DND-41 (cell line): ENCODE measurements at regions not wholly inside any gene's neighbourhood (a gene's known extent, or its start where the extent isn't known, plus 50 kb on each side); places are given as distances from the start of the nearest gene placed in this dataset.

Experiments used
- ATAC-seq: fragments of 200-7000 bp; cut with Tn5 transposase; 3 replicates; pipeline ENCODE4 v1.9.1; 2021; ENCODE audit warnings: low read depth; ENCODE audit not compliant: insufficient read depth
- DNase-seq: peaks from one replicate; pipeline ENCODE4 v3.0.0-alpha.2; 2020
- H2AFZ ChIP-seq: 2 replicates; pipeline ENCODE4 v1.6.0; 2012; ENCODE audit warnings: low read depth, low read length
- H3K27ac ChIP-seq: 2 replicates; pipeline ENCODE4 v1.5.1; 2012; ENCODE audit warnings: low read length, inconsistent platforms
- H3K27me3 ChIP-seq: fragments of 200-600 bp; sonication (generic); 2 replicates; pipeline ENCODE4 v1.6.0; 2012; ENCODE audit warnings: low read length, mild to moderate bottlenecking, inconsistent platforms; ENCODE audit not compliant: insufficient read depth, poor library complexity
- H3K36me3 ChIP-seq: 2 replicates; pipeline ENCODE4 v1.5.1; 2012; ENCODE audit warnings: low read length, inconsistent platforms; ENCODE audit not compliant: insufficient read depth
- H3K4me1 ChIP-seq: 2 replicates; pipeline ENCODE4 v1.5.1; 2012; ENCODE audit warnings: mild to moderate bottlenecking, low read length; ENCODE audit not compliant: insufficient read depth
- H3K4me2 ChIP-seq: 2 replicates; pipeline ENCODE4 v1.6.0; 2012; ENCODE audit warnings: mild to moderate bottlenecking, moderate library complexity, low read length, inconsistent platforms; ENCODE audit not compliant: insufficient read depth
- H3K4me3 ChIP-seq, 2 experiments: fragments of 200-600 bp in 1 of 2; shearing (Covaris generic) in 1 of 2; 2 replicates each; pipeline ENCODE4 v1.5.1; 2012 to 2016; ENCODE audit warnings: inconsistent platforms in 2 of 2, low read length in 2 of 2, mild to moderate bottlenecking in 2 of 2, low read depth in 1 of 2, moderate library complexity in 1 of 2
- H3K79me2 ChIP-seq: 2 replicates; pipeline ENCODE4 v1.6.0; 2012; ENCODE audit warnings: low read length, inconsistent platforms; ENCODE audit not compliant: insufficient read depth
- H3K9ac ChIP-seq: 2 replicates; pipeline ENCODE4 v1.6.0; 2012; ENCODE audit warnings: low read depth, mild to moderate bottlenecking, inconsistent platforms, low read length, moderate library complexity
- H3K9me3 ChIP-seq: 2 replicates; pipeline ENCODE4 v1.5.1; 2012; ENCODE audit warnings: low read length, moderate library complexity, mild to moderate bottlenecking, inconsistent platforms; ENCODE audit not compliant: insufficient read depth, severe bottlenecking
- H4K20me1 ChIP-seq: 2 replicates; pipeline ENCODE4 v1.6.0; 2012; ENCODE audit warnings: low read length; ENCODE audit not compliant: insufficient read depth
- EZH2 ChIP-seq: IDR thresholded peaks from 3 replicates; pipeline ENCODE4 v1.6.1; 2012; ENCODE audit warnings: borderline replicate concordance, low read depth, mild to moderate bottlenecking, moderate library complexity, low read length, inconsistent platforms; ENCODE audit not compliant: severe bottlenecking
- TF ChIP-seq, protein P1 (sequence below): IDR thresholded peaks from 2 replicates; pipeline ENCODE4 v1.5.1; 2012; ENCODE audit warnings: borderline replicate concordance, low read length, moderate library complexity, mild to moderate bottlenecking; ENCODE audit not compliant: poor library complexity, severe bottlenecking; ENCODE audit errors: extremely low read depth

DNA sequence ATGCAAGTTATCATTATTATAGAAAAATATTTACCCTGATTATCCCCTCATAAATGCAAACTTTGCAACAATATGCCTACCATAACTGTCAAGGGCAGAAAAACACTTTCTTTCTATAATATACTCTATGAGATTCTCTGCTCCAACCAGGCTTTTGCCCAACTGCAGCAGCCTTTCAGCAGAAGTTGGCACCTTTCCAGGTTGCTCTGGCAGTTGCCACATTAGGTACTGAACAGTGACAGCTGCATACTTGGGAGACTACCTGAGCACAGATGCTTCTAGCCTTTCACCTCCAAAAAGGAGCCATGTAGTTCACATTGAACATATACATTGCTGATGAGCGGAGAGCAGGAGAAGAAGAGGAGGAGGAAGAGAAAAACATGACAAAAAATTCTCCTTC, 69.5 kb upstream of the BRWD3 start:
- DNase-seq: no peak
- no peak overlapping the region for H3K4me3 ChIP-seq

DNA sequence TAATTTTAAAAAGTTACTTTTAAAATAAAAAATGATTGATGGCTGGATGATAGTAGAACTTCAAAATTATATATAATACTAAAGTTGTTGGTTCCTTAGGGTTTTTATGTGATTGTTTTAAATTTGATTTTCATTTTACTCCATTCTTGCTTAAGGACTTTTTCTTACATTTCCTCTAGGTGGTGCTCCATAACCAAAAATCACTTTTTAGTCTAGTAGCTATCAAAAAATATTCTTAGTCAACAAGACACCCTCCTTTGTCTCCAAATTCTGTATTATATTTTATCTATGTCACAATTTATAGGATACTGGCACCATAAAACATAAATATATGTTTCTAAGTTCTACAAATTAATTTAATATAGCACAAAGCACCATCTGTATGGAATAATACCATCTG, 67.2 kb upstream of the BRWD3 start:
- no peak for DNase-seq
- ATAC-seq: no peak

More for the DNA sequence above, 69.5 kb upstream of the BRWD3 start:
- H3K9me3 ChIP-seq: no peaks in the 10 kb centered on the region
- no peaks in the 10 kb centered on the region for H3K36me3 ChIP-seq
- no peak for ATAC-seq
- H3K4me2 ChIP-seq: no peak overlapping the region
- no peak overlapping the region for H3K9ac ChIP-seq
- no peaks in the 10 kb centered on the region for H3K79me2 ChIP-seq
- TF ChIP-seq EZH2: no peak
- TF ChIP-seq, protein P1, sequence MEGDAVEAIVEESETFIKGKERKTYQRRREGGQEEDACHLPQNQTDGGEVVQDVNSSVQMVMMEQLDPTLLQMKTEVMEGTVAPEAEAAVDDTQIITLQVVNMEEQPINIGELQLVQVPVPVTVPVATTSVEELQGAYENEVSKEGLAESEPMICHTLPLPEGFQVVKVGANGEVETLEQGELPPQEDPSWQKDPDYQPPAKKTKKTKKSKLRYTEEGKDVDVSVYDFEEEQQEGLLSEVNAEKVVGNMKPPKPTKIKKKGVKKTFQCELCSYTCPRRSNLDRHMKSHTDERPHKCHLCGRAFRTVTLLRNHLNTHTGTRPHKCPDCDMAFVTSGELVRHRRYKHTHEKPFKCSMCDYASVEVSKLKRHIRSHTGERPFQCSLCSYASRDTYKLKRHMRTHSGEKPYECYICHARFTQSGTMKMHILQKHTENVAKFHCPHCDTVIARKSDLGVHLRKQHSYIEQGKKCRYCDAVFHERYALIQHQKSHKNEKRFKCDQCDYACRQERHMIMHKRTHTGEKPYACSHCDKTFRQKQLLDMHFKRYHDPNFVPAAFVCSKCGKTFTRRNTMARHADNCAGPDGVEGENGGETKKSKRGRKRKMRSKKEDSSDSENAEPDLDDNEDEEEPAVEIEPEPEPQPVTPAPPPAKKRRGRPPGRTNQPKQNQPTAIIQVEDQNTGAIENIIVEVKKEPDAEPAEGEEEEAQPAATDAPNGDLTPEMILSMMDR: no peak
- no peak overlapping the region for H2AFZ ChIP-seq
- no peaks in the 10 kb centered on the region for H3K27me3 ChIP-seq
- no peaks in the 10 kb centered on the region for H4K20me1 ChIP-seq
- no peak overlapping the region for H3K27ac ChIP-seq
- H3K4me1 ChIP-seq: no peaks in the 10 kb centered on the region

More for the DNA sequence above, 67.2 kb upstream of the BRWD3 start:
- no peak for TF ChIP-seq EZH2
- TF ChIP-seq, protein P1: peak; percentile 48
- H4K20me1 ChIP-seq: no peaks in the 10 kb centered on the region
- no peak overlapping the region for H3K4me3 ChIP-seq
- H3K36me3 ChIP-seq: no peaks in the 10 kb centered on the region
- no peaks in the 10 kb centered on the region for H3K9me3 ChIP-seq
- no peaks in the 10 kb centered on the region for H3K4me1 ChIP-seq
- no peak overlapping the region for H2AFZ ChIP-seq
- no peak overlapping the region for H3K4me2 ChIP-seq
- H3K27ac ChIP-seq: no peak overlapping the region
- H3K27me3 ChIP-seq: no peaks in the 10 kb centered on the region
- no peak overlapping the region for H3K9ac ChIP-seq
- no peaks in the 10 kb centered on the region for H3K79me2 ChIP-seq
